GM21515 (cell line): ENCODE measurements at regions not wholly inside any gene's neighbourhood (a gene's known extent, or its start where the extent isn't known, plus 50 kb on each side); places are given as distances from the start of the nearest gene placed in this dataset.

Source experiments
- ATAC-seq: cut with Tn5 transposase; IDR thresholded peaks from one replicate; pipeline ENCODE4 v1.9.1; 2021; ENCODE audit not compliant: unreplicated experiment

DNA sequence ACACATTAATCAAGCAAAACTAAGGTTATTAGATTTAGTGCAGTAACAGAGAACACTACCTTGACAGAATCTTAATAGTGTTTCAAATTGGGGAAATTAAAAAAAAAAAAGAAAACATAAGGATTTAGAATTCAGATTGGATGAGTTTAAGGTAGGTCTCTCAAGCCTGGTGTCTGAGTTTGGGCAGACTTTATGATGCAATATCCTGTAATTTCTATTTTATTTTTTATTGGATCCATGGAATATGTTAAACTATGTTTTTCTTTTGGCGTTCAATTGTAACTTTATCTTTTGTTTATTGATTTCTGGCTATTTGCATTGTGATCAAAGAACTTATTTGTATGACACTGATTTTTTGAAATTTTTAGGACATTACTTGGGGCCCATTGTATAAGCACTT lies 394.1 kb upstream of the NETO1 start:
- ATAC-seq, result no peak

DNA sequence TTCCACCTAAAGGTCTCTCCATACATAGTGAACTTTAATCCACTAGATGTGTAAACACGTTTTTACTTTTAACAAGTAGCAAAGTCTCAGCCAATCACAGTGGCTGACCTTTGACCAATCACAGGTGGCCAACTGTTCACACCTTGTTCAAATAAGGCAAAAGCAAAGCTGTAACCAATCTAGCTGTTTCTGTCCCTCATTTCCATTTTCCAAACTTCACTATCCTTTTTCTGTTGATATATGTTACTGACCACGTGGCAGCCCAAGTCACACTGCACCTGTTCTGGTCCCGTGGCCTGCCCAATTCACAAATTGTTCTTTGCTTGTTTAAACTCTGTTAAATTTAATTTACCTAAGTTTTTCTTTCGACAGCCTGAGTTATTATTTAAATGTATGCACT lies 393.5 kb upstream of the NETO1 start:
- ATAC-seq, result no peak

DNA sequence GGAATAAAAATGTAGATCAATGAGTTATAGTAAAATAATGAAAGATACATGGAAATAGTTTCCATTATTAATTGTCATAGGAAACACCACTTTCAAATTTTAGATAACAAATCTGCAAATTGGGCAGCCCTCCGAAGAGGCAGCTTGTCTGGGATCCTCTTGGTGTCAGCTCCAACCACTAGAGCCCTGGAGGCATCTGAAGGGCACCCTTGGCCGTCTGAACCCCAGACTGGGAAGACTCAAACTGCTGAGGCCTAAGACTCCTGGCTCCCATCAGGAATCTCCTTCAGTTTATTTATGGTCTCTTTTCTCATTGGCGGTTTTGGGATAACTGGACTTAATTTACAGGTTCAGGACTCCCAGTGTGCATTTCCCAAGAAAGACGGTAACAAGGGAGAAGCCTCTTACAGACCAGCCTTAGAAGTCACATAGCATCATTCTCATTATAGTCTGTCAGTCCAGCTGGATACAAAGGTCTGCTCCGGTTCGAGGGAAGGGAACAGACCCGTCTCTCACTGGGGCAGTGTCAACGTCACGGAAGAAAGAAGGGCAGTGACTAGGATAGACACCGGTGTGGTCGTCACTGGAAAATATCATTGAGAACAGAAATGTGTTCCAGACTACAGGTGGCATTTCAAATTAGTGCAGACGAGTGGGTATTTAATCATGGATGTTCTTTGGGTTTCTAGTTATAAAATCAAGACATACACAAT lies 390.7 kb upstream of the NETO1 start:
- ATAC-seq, result no peak

DNA sequence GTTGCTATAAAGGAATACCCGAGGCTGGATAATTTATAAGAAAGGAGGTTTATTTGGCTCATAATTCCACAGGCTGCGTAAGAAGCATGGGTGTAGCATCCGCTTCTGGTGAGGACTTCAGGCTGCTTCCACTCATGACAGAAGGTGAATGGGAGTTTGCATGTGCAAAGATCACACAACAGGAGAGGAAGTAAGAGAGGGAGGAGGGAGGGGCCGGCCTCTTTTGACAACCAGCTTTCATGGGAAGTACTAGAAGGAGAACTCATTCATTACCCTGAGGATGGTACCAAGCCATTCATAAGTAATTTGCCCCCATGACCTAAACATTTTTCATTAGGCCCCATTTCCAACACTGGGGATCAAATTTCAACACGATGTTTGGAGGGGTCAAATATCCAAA lies 386.8 kb upstream of the NETO1 start:
- no peak for ATAC-seq

DNA sequence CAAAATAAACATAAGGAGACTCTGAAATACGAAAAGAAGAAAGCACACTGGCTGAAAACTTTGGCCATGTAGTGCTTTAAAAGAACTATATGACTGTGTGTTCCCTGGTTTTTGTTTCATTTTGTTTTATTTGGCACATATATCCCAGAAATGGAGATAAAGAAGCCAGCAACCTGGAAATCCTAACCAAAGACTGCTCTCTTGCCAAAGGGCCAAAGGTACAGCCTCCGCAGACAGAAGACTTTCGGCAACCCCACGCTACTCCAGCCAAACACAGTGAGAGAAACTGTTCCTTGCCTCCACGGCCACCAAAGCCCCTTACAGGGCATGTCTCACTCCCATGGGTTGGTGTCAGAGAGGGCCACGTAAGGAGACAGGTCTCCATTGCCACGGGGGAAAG lies 381.2 kb upstream of the NETO1 start:
- no peak for ATAC-seq

DNA sequence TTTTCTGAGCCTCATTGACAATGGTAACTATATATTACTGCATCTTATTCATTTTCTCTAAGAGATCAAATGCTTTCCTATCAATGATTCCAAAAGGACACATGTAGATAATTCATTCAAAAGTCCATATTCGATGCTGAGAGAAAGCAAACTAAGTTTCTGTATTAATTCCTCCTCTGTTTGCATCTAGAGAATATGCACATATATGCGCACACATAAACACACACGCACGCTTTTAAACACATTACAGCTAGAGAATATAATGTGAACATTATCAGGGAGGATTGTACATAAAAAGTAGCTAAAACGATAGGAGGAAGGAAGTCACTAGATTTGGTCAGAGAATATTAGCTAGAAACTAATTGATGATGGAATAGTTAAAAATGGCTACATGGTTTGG lies 379.0 kb upstream of the NETO1 start:
- no peak for ATAC-seq

DNA sequence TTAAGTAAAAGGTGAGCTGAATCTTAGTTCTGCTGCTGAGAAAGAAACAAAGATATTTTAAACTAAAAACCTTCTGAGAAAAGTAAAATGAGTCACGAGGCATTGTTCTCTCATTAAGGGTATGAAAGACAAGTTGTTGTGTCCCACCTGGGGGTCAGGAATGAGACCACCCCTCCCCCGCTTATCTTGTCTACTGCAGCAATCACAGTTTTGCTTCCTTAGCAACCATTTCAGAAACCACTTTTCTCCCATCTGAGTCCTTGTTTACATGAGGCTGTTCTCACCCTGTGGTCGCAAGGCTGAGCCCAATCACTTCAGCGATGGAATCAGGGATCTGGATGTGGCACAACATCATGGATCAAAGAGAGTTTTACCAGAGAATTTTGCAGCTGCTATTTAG lies 377.6 kb upstream of the NETO1 start:
- ATAC-seq, result no peak

DNA sequence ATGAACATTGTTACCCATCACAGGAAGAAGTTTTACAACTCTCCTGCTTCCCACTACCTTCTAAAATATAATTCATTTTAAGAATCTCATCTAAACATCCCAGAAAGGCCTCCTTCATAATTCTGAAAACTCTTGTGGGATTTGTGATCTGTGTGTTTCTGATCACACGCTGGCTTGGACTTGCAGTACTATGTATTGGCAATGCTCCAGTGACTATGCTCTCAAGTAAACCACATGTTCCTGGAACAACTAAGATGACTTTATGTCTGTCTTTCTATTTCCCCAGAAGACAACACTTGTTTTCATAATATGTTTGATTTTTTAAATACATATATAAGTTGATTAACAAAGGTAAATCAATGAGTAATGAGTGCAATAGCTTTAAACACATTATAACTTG lies 376.6 kb upstream of the NETO1 start:
- ATAC-seq, result no peak

DNA sequence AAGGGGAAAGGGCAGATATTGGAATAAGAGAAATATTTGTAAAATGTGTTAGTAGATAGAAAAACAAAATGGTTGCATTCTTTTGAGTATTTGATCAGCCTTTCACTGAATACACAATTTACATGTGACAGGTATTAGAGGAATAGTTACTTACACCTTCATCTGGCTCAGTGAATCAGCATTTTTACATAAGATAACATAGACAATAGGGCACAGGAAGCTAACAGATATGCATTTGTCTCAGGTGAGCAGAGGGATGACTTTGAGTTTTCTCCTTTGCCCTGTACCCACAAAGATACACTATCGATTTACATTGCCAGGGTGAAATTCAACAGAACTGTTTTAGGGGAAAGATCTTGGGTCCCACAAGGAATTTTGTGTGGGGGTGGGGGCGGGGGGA lies 373.1 kb upstream of the NETO1 start:
- ATAC-seq, result no peak

DNA sequence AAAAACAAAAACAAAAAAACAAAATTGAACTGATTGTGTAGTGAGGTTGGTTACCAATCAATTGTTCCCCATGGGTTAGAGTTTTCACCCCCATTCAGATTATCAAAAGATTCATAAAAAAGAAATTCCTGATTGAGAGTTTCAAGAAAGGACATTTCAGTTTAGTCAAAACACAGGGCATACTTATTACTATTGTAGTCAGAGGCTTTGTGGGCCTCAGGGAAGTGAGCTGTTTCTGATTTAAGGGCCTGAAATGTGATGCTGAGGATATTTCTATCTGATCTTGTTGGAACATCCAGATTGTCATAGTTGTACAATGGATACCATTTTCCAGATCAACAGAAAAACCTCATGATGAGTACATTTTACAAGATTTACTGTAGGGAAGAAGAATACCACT lies 368.1 kb upstream of the NETO1 start:
- ATAC-seq, result no peak

DNA sequence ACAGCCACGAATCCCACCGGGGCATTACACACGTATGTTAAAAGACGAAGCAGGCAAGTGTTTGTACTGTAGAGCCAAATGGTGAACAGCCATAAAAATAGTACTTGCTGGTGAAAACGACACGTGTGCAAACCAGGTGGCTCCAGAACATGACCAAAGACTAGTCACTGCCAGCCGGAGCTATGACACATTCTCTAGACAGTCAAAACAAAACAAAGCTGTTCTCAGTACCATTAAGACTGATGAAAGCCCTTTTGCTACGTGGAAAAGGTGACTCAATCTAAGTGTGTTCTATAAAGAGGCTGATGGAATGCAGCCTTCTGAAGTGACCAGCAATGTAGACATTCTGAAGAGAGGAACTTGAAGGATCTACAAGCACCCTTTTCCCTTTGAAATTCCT lies 367.7 kb upstream of the NETO1 start:
- peak; percentile 79 for ATAC-seq

DNA sequence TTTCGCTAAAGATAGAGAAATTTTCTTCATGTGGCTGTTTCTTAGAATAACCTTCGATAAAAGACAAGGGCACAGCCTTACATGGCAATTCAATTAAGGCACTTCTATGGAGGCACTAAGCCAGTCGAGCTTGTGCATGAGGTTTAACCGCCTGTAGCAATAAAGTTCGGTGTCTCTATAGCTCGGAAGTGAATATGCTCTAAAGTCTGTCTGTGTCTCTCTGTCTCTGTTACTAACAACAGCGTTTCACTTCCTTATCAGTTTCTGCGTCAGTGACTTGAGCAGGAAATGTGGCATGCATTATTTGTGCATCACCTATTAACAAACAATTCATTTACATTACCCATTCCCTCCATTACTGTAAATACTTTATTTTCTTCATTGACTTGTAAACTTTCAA lies 365.1 kb upstream of the NETO1 start:
- peak; percentile 73 for ATAC-seq

DNA sequence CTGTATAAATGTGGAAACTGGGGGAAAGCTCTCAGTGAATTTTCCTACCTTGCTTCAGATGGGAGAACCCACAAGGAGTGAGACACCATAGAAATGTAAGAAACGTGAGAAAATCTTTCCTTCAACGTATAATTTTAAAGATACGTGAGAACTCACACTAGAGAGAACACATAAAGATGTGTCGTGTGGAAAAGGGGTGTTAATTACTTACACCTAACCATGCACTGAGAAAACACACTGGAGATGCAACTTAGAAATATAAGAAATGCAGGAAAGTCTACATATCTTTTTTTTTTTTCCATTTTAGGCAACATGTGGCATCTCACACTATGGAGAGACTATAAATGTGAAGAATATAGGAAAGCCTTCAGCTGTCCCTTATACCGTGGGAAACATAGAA lies 352.9 kb upstream of the NETO1 start:
- ATAC-seq, result no peak

DNA sequence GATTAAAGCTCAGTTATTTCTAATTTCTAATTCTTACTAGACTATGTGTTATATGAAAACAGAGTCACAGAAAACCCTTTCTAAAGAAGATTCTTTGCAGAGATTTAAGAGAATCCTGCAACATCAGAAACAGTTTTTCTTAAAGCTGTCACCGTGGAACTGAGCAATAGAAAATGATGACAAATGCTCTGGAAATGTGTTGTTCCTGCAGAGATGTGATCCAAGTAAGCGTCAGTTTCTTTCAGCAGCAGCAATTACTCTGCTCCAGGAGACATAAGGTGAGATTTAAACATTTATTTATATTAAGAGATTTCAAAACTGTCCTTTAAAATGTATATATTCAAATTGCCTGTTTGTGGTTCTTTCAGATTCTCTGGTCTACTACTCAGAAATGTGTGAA lies 350.5 kb upstream of the NETO1 start:
- ATAC-seq, result no peak

DNA sequence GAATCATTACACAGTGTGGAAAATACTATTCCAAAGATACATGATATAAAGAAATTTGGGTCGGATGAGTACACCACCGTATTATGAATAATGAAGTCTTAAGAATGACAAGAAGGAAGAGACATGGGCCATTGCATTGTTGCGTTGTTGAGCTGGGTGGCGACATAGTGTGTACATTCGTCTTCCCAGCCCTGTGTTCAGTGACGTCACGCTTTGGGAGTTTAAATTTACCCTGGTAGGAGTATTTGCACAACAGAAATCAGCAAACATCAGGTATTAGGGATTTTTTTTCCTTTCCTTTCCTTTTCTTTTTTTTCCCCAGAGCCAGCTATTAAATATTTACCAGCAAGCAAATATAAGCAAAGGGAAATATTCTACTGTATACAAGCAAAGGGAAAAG lies 347.2 kb upstream of the NETO1 start:
- no peak for ATAC-seq

DNA sequence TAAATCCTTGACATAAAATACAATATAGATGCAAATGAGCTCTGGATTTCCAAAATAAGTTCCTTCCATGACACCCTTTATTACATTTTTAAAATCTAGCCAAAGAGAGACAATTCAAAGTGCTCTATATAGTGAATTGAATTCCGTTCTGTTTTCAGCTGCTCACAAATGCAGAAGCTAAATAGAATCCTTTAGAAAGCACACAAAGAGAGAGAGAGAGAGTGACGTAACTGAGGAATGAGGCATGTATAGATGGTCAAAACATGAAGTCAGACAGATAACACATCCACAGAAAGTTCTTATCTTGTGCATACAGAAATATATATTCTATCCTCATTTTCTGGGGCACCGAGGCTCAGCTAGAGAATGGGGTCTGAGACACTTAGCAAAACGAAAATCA lies 344.7 kb upstream of the NETO1 start:
- no peak for ATAC-seq

DNA sequence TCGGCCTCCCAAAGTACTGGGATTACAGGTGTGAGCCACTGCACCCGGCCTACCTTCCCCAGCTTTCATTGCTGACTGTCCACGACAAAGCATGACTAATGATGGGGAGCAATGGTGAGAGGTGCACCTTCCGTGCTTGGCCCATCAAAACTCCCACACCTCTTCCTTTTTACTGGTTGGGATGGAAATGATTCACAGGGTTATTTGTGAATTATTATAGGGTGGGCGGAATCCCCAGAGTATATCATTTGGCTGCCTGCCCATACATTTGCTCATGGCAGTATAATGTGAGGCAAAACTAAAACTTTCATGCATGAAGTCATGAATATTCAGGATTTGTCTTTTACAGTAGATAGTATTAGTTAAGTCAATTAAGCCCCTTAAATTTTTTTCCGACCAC lies 334.2 kb upstream of the NETO1 start:
- no peak for ATAC-seq

DNA sequence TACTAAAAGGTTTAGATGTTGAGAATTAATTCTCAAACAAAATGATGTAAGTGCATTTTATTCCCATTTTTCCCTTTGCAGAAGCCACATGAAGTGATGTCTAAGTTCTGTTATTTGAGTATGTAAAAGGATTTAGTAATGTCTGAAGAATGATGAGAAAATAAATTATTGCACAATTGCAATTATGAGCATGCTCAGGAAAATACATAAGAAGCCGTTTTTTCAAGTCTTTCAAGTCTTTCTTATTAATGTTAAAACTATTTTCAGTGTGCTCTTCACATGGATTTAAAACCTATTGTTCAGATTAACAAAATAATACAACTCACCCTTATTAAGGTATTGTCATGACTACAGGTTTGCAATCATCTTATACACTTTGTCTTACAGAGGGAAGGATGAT lies 331.4 kb upstream of the NETO1 start:
- no peak for ATAC-seq

DNA sequence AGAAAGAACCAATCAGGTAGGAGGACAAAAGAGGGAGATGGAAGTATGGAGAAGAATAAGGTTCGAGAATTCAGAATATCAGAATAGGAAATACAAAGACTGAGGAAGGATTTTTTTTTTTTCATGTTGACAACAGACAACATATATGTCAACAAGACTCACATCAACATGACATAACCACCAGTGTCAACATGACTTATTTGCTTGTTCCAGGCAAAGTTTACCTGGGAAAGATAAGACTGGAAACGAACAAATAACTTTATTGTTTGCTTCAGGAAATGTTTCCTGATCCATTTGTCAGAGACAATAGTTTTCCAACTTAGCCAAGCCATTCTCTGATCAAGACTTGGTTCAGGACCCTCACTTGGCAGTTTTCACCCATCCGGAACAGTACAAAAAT lies 321.9 kb upstream of the NETO1 start:
- no peak for ATAC-seq

DNA sequence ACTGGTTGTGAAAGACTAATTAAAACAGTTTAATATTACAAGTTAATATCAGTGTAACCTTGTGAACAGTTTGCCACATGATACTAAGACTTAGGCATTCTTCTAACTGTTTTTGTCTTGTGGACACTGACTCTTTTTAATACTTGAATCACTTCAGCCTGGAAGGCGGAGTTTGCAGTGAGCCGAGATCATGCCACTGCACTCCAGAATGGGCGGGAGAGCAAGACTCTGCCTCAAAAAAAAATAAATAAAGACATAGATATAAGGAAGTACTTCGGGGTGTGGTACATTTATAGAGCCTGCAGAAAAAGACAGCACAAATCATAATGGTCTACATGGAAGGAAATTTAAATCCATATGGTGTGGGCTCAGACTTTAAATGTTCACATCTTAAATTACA lies 300.4 kb upstream of the NETO1 start:
- no peak for ATAC-seq

DNA sequence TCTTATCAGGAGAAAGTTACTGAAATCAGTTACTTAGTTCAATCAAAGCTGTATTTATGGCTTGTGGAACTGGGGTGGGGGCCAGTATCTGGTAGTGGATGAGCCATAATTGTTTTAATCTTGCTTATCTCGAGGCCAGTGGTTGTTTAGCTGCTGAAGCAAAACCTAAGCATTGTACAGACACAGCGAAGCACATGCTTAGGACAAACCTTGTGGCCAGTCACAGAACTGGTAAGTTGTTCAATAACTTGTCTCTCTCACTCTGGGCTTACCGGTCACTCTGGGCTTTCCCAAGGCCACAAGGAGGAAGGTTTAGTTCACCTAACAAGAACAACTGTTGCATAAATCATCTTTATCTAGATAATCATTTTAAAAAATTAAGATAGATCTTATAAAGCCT lies 296.6 kb upstream of the NETO1 start:
- ATAC-seq, result no peak

DNA sequence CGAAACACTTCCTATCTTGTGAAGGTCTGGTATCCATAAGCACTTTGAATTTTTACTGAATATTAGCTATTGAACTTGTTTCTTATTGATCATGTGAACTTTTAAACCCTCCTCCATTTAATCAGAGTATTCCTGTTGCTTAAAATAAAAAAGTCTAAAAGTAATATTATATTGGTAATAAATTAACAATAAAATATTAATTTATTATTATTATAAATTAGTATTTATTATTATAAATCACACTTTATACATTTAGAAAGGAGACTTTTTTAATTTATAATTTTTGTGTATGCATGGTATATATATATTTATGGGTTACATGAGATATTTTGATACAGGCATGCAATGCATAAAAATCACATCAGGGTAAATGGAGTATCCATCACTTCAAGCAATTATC lies 295.4 kb upstream of the NETO1 start:
- ATAC-seq, result no peak

DNA sequence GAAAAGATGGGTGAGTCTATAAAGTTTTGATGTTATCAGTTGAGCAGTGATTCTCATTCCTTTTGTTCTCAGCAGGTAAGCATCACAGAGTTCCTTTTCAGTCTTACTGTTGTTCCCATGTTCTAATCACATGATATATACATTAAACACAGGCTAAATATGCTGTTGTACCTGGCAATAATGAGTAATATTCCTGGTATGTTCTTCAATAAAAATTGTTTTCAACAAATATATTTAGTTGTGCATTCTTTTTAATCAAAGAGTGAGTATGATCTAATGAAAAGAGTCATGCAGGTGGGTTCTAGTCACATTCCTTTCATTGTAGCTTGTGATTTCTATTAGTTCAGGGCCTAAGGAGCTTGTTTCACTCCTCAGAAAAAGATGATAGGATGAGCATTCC lies 288.3 kb upstream of the NETO1 start:
- ATAC-seq, result no peak

DNA sequence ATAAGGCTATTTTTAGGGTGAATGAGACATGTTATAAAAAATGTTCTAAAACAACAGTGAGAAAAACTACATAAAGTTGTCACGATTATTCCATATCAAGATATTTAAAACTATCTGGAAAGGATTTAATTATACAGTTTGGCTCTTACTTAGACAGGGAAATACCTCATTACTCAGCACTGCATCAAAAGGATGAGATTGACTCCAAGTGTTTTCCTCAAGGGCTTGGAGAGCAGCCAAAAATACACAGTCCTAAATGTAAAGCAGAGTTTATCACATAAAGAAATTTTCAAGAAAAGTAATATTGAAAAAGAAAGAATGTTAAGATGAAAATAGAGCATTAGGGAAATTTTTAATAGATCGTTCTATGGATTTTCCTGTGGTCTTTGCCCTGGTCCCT lies 285.5 kb upstream of the NETO1 start:
- ATAC-seq, result no peak
